NCI-H82 (cell line): ENCODE measurements at regions not wholly inside any gene's neighbourhood (a gene's known extent, or its start where the extent isn't known, plus 50 kb on each side); places are given as distances from the start of the nearest gene placed in this dataset.

ENCODE experiments used
- DNase-seq: peaks from one replicate; lab custom pipeline; 2025; lab: John Stamatoyannopoulos, UW

DNA sequence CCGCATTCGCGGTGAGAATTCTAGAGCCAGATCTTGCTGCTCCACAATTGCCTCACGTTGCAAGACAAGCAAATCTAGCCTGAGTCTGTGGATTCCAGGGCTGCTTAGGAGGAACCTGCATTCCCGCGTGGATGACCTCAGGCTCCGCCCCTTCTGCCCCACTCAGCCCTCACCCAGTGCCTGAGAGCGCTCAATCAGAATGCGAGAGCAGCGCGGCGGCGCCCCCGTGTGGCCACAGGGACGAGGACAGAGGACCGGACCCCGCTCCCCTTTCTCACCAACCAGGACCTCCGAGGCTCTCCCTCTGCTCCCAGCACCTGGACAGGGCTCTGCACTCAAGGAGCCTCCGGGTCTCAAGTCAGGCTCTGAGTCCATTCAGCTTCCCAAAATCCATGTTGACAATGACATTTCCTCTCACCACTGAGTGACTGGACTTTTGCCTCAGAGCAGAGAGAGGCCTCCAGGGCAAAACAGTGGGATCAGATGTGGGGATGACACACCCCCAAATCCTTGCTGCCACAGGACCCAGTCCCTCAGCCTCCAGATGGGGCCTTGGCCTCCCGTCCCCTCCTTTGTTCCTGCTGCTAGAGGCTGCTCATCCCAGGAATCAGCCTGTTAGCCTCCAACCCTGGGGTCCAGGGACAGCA lies 52.0 kb downstream of the RPP21 start:
- DNase-seq: peak; percentile 93

DNA sequence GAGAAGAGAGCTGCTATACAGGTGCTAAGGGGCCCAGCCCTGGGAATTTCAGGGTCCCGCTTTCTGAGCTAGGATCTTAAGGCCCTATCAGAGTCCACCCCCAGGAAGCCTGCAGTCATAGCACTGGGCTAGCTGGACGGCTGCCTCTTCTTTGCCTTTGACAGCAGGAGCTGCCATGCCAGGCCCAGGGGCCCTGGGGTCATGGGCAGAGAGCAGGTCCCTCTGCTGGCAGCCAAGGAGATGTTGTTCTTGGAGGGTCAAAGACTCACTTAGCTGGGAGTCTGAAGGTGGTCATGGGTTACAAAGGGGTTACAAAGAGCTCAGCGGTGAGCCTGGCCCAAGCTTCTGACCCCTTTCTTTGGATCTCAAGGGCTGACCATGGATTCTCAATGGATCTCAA lies 52.7 kb downstream of the RPP21 start:
- peak; percentile 19 for DNase-seq

DNA sequence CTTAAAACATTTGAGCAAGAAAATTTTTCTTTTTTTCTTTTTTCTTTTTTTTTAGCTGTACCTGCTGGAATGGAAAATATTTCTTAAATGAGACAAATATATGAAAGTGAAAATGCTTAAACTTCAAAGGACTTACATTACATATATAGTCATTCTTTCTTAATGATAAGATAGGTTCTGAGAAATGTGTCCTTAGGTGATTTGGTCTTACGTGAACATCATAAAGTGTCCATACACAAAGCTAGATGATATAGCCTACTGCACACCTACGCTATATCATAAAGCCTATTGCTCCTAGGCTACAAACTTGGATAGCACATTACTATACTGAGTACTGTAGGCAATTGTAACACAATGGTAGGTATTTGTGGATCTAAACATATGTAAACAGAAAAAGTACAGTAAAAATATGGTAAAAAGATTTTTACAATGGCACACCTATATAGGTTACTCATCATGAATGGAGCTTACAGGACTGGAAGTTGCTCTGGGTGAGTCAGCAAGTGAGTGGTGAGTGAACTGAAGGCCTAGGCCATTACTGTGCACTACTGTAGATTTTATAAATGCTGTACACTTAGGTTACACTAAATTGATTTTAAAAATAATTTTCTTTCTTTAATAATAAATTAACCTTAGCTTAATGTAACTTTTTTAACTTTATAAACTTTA lies 54.6 kb downstream of the RPP21 start:
- DNase-seq: no peak

DNA sequence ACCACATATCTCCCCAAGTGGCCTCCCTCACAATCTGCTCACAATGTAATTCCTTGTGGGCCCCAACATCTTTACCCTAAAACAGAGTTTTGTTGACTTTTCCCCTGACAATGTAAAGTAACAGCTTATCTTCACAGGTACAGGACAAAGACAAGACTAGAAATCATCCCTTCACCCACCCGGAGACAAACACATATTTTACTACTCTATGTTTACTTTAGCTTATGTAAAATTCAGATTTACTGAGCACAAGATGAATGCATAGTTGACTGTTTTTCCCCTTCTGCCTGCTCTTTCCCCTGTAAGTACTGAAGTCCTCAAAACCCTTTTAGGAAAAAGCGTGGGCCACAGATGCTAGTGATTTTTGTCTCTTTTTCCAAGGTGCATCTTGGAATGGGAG lies 61.0 kb downstream of the RPP21 start:
- DNase-seq: no peak

DNA sequence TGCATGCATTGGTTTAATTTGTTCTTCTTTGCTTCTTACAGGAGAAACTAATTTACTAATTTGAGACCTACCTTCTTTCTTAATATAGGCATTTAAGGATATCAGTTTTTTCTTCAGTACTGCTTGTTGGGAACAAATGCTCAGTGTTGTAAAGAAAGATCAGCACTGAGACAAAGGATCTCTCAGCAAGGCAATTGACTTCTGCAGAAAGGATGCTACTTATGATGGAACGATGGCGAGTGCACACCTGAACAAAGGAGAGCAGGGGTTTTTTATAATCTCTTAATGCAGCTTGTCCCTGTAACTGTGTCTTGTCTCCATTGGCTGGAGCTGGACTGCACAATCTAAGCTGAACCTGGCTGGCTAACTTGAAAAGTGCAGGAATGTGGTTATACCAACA lies 64.2 kb downstream of the RPP21 start:
- DNase-seq: no peak

DNA sequence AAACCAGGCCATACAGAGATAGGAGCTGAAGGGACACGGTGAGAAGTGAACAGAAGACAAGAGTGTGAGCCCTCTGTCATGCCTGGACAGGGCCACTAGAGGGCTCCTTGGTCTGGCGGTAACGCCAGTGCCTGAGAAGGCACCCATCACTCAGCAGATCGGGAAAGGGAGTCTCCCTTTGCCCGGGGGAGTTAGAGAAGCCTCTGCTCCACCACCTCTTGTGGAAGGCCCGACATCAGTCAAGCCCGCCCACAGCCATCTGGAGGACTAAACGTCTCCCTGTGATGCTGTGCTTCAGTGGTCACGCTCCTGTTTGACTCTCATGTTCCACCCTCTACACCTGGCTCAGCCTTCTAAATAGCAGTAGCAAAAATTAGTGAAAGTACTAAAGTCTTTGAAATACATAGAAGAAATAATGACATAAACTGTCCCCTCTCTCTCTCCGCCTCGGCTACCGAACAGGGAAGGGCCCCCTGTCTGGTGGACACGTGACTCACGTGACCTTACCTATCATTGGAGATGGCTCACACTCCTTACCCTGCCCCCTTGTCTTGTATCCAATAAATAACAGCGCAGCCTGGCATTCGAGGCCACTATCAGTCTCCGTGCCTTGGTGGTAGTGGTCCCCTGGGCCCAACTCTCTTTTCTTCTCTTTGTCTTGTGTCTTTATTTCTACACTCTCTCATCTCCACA lies 66.7 kb downstream of the RPP21 start:
- DNase-seq: peak; percentile 91

DNA sequence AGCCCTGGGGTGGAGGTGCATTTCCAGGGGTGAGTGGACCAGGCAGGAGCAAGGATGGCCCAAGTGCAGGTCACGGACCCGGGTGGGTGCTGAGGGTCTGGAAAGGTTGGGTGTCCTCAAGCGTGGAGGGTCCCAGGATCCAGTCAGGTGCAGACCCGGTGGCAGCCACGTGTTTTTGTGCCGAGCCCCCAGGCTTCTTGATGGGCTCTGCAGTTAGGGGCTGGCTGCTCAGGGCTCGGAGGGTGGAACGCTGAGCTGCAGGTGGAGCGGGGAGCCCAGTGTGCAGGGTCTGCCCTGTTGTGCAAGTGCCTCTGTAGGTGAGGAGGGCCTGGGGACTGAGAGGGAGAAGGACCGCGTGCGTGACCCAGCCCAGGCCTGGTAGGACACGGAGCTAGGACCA lies 70.9 kb upstream of the HLA-E start:
- no peak for DNase-seq

DNA sequence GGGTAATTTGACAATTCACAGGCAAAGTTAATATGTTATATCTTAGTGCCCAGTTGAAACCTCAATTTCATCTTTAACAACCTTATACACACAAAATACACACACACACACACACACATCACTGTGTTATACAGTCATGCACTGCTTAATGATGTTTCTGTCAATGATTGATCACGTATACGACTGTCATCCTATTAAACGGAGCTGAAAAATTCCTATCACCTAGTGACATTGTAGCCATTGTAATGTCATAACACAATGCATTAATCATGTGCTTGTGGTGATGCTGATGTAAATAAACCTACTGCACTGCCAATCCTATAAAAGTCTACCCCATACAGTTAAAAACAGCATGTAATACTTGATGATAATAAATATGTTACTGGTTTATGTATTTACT lies 64.8 kb upstream of the HLA-E start:
- no peak for DNase-seq
